Stimulated activated CD4-positive, alpha-beta T cell treated with anti-CD3 and anti-CD28 coated beads, Interleukin-2, amount 100 ng/mL, for 4 hours (primary cell): ENCODE measurements at regions not wholly inside any gene's neighbourhood (a gene's known extent, or its start where the extent isn't known, plus 50 kb on each side); places are given as distances from the start of the nearest gene placed in this dataset.
"Not testable (repeated sequence)": the region's sequence is repeated elsewhere in the genome, so short reads cannot be mapped to it uniquely, and the experiment has no call there.

Experiments
- DNase-seq: peaks from one replicate; pipeline ENCODE4 v3.0.0-alpha.2; 2020; ENCODE audit warnings: low read depth

GRCh38 chr2:71958426-71958825 lies 189.2 kb downstream of the CYP26B1 start:
- not testable (repeated sequence) for DNase-seq

- no peak for DNase-seq
Observed at GRCh38 chr2:71952572-71953188, 195.0 kb downstream of the CYP26B1 start.

GRCh38 chr2:71951718-71952404 lies 195.8 kb downstream of the CYP26B1 start:
- no peak for DNase-seq

- no peak for DNase-seq
Observed at GRCh38 chr2:71951083-71951468, 196.6 kb downstream of the CYP26B1 start.

- DNase-seq, result no peak
Observed at GRCh38 chr2:71950256-71951082, 197.2 kb downstream of the CYP26B1 start.

GRCh38 chr2:71949537-71949798 lies 198.2 kb downstream of the CYP26B1 start:
- no peak for DNase-seq

- no peak for DNase-seq
Observed at GRCh38 chr2:71948781-71949536, 198.7 kb downstream of the CYP26B1 start.

GRCh38 chr2:71947809-71948208 lies 199.9 kb downstream of the CYP26B1 start:
- no peak for DNase-seq

- DNase-seq, result no peak
Observed at GRCh38 chr2:71945603-71945959, 202.1 kb downstream of the CYP26B1 start.

- no peak for DNase-seq
Observed at GRCh38 chr2:71944806-71945602, 202.7 kb downstream of the CYP26B1 start.

GRCh38 chr2:71944183-71944550 lies 203.5 kb downstream of the CYP26B1 start:
- DNase-seq, result no peak

GRCh38 chr2:71943238-71944182 lies 204.2 kb downstream of the CYP26B1 start:
- DNase-seq, result no peak

GRCh38 chr2:71941726-71942525 lies 205.7 kb downstream of the CYP26B1 start:
- DNase-seq, result no peak

- DNase-seq, result no peak
Observed at GRCh38 chr2:71940695-71941094, 207.0 kb downstream of the CYP26B1 start.

- no peak for DNase-seq
Observed at GRCh38 chr2:71939588-71940535, 207.8 kb downstream of the CYP26B1 start.

GRCh38 chr2:71938659-71939587 lies 208.7 kb downstream of the CYP26B1 start:
- DNase-seq, result no peak

GRCh38 chr2:71938108-71938507 lies 209.6 kb downstream of the CYP26B1 start:
- DNase-seq, result no peak

GRCh38 chr2:71937396-71937795 lies 210.3 kb downstream of the CYP26B1 start:
- DNase-seq, result no peak
